Ecto neural progenitor cell (in vitro differentiated cells): ENCODE measurements at regions not wholly inside any gene's neighbourhood (a gene's known extent, or its start where the extent isn't known, plus 50 kb on each side); places are given as distances from the start of the nearest gene placed in this dataset.
"Not testable (repeated sequence)": the region's sequence is repeated elsewhere in the genome, so short reads cannot be mapped to it uniquely, and the experiment has no call there.

Experiments used
- DNase-seq: peaks from one replicate; pipeline ENCODE4 v3.0.0-alpha.2; 2018; ENCODE audit warnings: low spot score

- DNase-seq, result no peak
Measured at GRCh38 chr3:153552887-153553604, 391.0 kb downstream of the RAP2B start.

- DNase-seq, result no peak
Measured at GRCh38 chr3:153553605-153553945, 391.5 kb downstream of the RAP2B start.

GRCh38 chr3:153555919-153556318, 393.9 kb downstream of the RAP2B start:
- DNase-seq, result no peak

GRCh38 chr3:153559366-153559765, 397.3 kb downstream of the RAP2B start:
- not testable (repeated sequence) for DNase-seq

GRCh38 chr3:153567011-153567410, 405.0 kb downstream of the RAP2B start:
- no peak for DNase-seq

- DNase-seq, result no peak
Measured at GRCh38 chr3:153567556-153567955, 405.5 kb downstream of the RAP2B start.

- not testable (repeated sequence) for DNase-seq
Measured at GRCh38 chr3:153570481-153570880, 408.5 kb downstream of the RAP2B start.

- DNase-seq, result no peak
Measured at GRCh38 chr3:153572165-153572564, 410.1 kb downstream of the RAP2B start.

GRCh38 chr3:153572654-153573053, 410.6 kb downstream of the RAP2B start:
- DNase-seq, result no peak

- no peak for DNase-seq
Measured at GRCh38 chr3:153573481-153573880, 411.5 kb downstream of the RAP2B start.

- no peak for DNase-seq
Measured at GRCh38 chr3:153574445-153574844, 412.4 kb downstream of the RAP2B start.

GRCh38 chr3:153577059-153577736, 415.2 kb downstream of the RAP2B start:
- DNase-seq, result no peak

- DNase-seq, result no peak
Measured at GRCh38 chr3:153578046-153578445, 416.0 kb downstream of the RAP2B start.

GRCh38 chr3:153590051-153590450, 428.0 kb downstream of the RAP2B start:
- no peak for DNase-seq

GRCh38 chr3:153591561-153592245, 429.7 kb downstream of the RAP2B start:
- DNase-seq, result no peak

GRCh38 chr3:153595186-153595815, 433.3 kb downstream of the RAP2B start:
- DNase-seq, result no peak

- DNase-seq, result no peak
Measured at GRCh38 chr3:153596401-153596800, 434.4 kb downstream of the RAP2B start.

GRCh38 chr3:153599685-153600084, 437.7 kb downstream of the RAP2B start:
- DNase-seq, result no peak

GRCh38 chr3:153600896-153601295, 438.9 kb downstream of the RAP2B start:
- DNase-seq, result no peak

GRCh38 chr3:153601374-153601853, 439.4 kb downstream of the RAP2B start:
- DNase-seq, result no peak

- DNase-seq, result no peak
Measured at GRCh38 chr3:153602801-153603200, 440.8 kb downstream of the RAP2B start.

GRCh38 chr3:153614140-153614539, 452.1 kb downstream of the RAP2B start:
- no peak for DNase-seq

- DNase-seq, result no peak
Measured at GRCh38 chr3:153614563-153614962, 452.5 kb downstream of the RAP2B start.
